Esophagus muscularis mucosa (tissue), 4 donors: ENCODE measurements at regions not wholly inside any gene's neighbourhood (a gene's known extent, or its start where the extent isn't known, plus 50 kb on each side); places are given as distances from the start of the nearest gene placed in this dataset.

Experiments
- DNase-seq: peaks from one replicate; pipeline ENCODE4 v3.0.0-alpha.2; 2017; ENCODE audit errors: extremely low spot score
- H3K27ac ChIP-seq, 4 donors: fragments of 200-600 bp; sonication (generic); replicated peaks in 1 of 4; 1 replicate in 3 of 4; 2 replicates in 1 of 4; pipeline ENCODE4 v1.5.1; 2016 to 2019; ENCODE audit warnings: mild to moderate bottlenecking in 1 of 4
- H3K27me3 ChIP-seq, 4 donors: fragments of 200-600 bp; sonication (generic); one replicate each; pipeline versions ENCODE4 v1.5.1 to v1.6.0; 2016 to 2019
- H3K36me3 ChIP-seq, 4 donors: fragments of 200-600 bp; sonication (generic); one replicate each; pipeline ENCODE4 v1.5.1; 2016 to 2019
- H3K4me1 ChIP-seq, 4 donors: fragments of 200-600 bp; sonication (generic); one replicate each; pipeline ENCODE4 v1.5.1; 2016 to 2019
- H3K4me3 ChIP-seq, 4 donors: fragments of 200-600 bp; sonication (generic); 1 replicate in 2 of 4; 2 replicates in 2 of 4; pipeline ENCODE4 v1.5.1; 2016 to 2019; ENCODE audit warnings: mild to moderate bottlenecking in 4 of 4, moderate library complexity in 1 of 4
- H3K9me3 ChIP-seq, 4 donors: fragments of 200-600 bp; sonication (generic); 1 replicate in 3 of 4; 2 replicates in 1 of 4; pipeline ENCODE4 v1.5.1; 2016 to 2019
- EP300 ChIP-seq: sonication (generic); formaldehyde crosslinking; IDR thresholded peaks from one replicate; pipeline ENCODE4 v1.6.1; 2017; ENCODE audit warnings: antibody characterized with exemption
- POLR2A ChIP-seq: fragments of 450-650 bp; IDR thresholded peaks from one replicate; pipeline ENCODE4 v1.6.1; 2017; ENCODE audit warnings: antibody characterized with exemption, moderate library complexity, mild to moderate bottlenecking, low read depth
- POLR2AphosphoS5 ChIP-seq, 2 donors: sonication (generic); formaldehyde crosslinking; IDR thresholded peaks; one replicate each; pipeline ENCODE4 v1.6.1; 2017; ENCODE audit warnings: antibody characterized with exemption in 2 of 2
- WGBS: methylation state at CpG from one replicate; pipeline ENCODE4 v1.1.5; 2018; 5-methylcytosine and 5-hydroxymethylcytosine counted together
- intact Hi-C: fragments of 100-400 bp; cut with DNase I; formaldehyde crosslinking; loops from one replicate; pipeline ENCODE4 v1.15.1; 2023
- TF ChIP-seq, protein P1 (sequence below), 3 experiments: fragments of 200-600 bp in 2 of 3; fragments of 450-650 bp in 1 of 3; sonication (generic) in 2 of 3; IDR thresholded peaks; one replicate each; pipeline ENCODE4 v1.5.1; 2017 to 2019; ENCODE audit warnings: antibody characterized with exemption in 3 of 3, mild to moderate bottlenecking in 2 of 3, moderate library complexity in 1 of 3

DNA sequence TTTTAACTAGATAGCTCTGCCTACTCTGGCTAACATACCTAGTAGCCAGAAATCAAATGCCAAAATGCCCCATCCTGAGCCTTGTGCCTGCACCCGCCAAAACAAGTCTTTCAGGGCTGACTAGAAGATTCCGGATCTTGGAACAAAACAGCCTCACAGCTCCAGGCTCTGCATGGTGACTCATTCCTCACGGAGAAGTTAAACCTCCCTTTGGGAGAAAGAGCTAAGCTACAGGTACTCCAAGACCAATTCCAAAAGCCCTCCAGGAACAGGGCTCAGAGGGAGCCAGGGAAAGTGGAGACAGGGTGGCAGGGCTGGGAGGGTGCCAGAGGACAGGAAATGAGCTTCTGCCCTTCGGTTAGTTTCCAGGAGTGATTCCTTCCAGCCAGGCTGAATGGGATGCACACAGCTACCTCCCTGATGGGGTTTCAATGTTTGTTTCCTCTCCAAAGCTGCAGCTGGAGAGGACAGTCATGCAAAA lies 295.6 kb downstream of the TNS1 start:
- H3K9me3 ChIP-seq, result no peaks in the 10 kb centered on the region
- H3K36me3 ChIP-seq, result no peaks in the 10 kb centered on the region
- H3K4me3 ChIP-seq, result no peak overlapping the region
- 63% methylated on average over 4 of the region's 4 CpGs for WGBS
- no peaks in the 10 kb centered on the region for H3K27me3 ChIP-seq
- peaks cover 0 to 36% (median 21%) of the 10 kb centered on the region in 4 donors for H3K4me1 ChIP-seq
- peak in 1 of 2 donors; percentile 13 for TF ChIP-seq POLR2AphosphoS5 (IDR thresholded peaks at IDR 0.05)
- no peak for TF ChIP-seq POLR2A
- no peak for DNase-seq
- intact Hi-C loops, result no loop called here
- peak overlapping the region; percentile 13 to 61 (median 45) for H3K27ac ChIP-seq

DNA sequence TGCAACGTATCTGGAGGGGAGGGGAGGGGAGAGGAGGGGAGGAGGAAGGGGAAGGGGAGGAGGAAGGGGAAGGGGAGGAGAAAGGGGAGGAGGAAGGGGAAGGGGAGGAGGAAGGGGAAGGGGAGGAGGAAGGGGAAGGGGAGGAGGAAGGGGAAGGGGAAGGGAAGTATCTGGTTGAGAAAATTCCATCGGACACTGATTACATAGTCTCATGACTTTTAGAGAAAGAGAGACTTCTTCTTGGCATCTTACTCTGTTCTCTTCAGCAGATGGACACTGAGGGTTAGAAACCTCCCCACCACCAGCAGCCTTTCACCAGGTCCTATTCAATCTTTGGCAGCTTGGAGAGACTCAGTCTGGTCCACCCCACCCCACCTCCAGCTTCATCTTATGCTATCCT lies 296.3 kb downstream of the TNS1 start:
- H3K4me1 ChIP-seq, result peaks cover 0 to 36% (median 21%) of the 10 kb centered on the region in 4 donors
- TF ChIP-seq POLR2AphosphoS5 (IDR thresholded peaks at IDR 0.05), result no peak
- TF ChIP-seq, protein P1, sequence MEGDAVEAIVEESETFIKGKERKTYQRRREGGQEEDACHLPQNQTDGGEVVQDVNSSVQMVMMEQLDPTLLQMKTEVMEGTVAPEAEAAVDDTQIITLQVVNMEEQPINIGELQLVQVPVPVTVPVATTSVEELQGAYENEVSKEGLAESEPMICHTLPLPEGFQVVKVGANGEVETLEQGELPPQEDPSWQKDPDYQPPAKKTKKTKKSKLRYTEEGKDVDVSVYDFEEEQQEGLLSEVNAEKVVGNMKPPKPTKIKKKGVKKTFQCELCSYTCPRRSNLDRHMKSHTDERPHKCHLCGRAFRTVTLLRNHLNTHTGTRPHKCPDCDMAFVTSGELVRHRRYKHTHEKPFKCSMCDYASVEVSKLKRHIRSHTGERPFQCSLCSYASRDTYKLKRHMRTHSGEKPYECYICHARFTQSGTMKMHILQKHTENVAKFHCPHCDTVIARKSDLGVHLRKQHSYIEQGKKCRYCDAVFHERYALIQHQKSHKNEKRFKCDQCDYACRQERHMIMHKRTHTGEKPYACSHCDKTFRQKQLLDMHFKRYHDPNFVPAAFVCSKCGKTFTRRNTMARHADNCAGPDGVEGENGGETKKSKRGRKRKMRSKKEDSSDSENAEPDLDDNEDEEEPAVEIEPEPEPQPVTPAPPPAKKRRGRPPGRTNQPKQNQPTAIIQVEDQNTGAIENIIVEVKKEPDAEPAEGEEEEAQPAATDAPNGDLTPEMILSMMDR (IDR thresholded peaks at IDR 0.05), result no peak
- TF ChIP-seq EP300, result no peak
- no peak for TF ChIP-seq POLR2A
- peak overlapping the region; percentile 13 to 61 (median 45) for H3K27ac ChIP-seq
- no peaks in the 10 kb centered on the region for H3K9me3 ChIP-seq
- no peaks in the 10 kb centered on the region for H3K27me3 ChIP-seq
- H3K4me3 ChIP-seq, result no peak overlapping the region
- no peak for DNase-seq
- no peaks in the 10 kb centered on the region for H3K36me3 ChIP-seq
- WGBS, result 72% methylated on average over 2 of the region's 2 CpGs
- intact Hi-C loops, result no loop called here

DNA sequence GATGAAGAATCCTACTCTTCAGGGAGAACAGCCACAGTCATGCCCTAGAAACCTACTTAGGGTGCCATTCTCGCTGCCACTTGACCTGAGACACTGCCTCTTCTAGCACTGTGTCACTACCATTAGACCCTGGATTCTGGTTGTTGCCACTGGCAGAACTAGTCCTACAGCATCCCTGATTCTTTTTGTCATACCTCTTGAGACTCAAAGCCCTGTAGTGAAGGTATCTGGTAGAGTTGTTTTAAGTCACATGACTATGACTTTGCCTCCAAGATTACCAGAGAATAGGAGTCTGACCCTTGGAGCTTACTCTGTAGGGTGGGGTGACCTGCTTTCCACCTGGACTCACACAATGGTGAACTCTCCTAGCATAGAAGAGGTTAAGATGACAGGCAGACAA lies 296.7 kb downstream of the TNS1 start:
- Histone ChIP-seq H3K27ac (peak overlapping the region in 1 of 4 donors; percentile 5), H3K4me1 (peaks cover 0 to 32% (median 17%) of the 10 kb centered on the region in 4 donors), H3K36me3 (no peaks in the 10 kb centered on the region), H3K4me3 (no peak overlapping the region), H3K27me3 (no peaks in the 10 kb centered on the region), H3K9me3 (no peaks in the 10 kb centered on the region)
- intact Hi-C loops, result no loop called here
- no peak for TF ChIP-seq POLR2AphosphoS5 (IDR thresholded peaks at IDR 0.05)
- no peak for TF ChIP-seq POLR2A
- TF ChIP-seq EP300, result no peak
- TF ChIP-seq, protein P1 (IDR thresholded peaks at IDR 0.05), result no peak
- 100% methylated on average over 1 of the region's 1 CpG for WGBS
- no peak for DNase-seq

DNA sequence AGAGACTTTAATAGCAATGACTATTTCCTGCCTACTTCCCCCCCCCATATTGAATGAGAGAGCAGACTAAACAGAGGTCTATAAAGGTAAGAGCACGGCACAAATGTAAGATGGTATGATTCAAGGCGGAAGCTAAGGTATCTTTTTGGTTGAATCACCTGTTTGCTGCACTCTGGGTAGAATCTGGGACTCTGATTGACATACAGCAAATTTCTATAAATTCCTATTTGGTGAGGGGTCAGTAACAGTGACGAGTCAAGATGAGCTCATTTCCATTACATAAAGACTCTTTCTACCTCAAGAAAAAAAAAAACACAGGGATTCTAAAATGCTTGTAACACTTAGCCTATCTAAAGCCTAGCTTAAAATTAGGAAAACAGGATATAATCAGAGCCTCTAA lies 297.3 kb downstream of the TNS1 start:
- TF ChIP-seq, protein P1 (IDR thresholded peaks at IDR 0.05), result no peak
- TF ChIP-seq POLR2A, result no peak
- no peak for TF ChIP-seq POLR2AphosphoS5 (IDR thresholded peaks at IDR 0.05)
- TF ChIP-seq EP300, result no peak
- no peak for DNase-seq
- Histone ChIP-seq H3K36me3 (no peaks in the 10 kb centered on the region), H3K4me1 (peaks cover 0 to 25% (median 14%) of the 10 kb centered on the region in 4 donors), H3K27me3 (no peaks in the 10 kb centered on the region), H3K4me3 (no peak overlapping the region), H3K27ac (peak overlapping the region in 1 of 4 donors; percentile 5), H3K9me3 (no peaks in the 10 kb centered on the region)
- intact Hi-C loops, result no loop called here
- WGBS, result 62% methylated on average over 3 of the region's 3 CpGs

DNA sequence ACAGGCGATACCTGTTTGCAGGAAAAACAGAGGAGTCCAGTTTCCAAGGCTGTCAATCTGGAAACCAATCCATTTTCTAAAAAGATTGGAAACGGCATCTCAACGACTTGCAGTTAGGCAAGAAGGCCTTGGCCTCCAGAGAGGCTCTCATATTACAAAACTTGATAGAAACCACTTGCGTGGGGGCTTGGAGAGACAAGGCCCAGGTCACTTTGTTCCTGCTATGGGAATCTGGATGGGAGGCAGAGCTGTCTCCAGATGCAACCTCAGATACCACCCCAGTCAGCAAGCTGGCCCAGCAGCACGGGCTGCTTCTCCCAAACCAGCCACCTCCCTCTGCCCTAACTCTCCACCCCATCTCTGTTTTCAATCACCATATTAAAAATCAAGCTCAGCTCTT lies 298.8 kb downstream of the TNS1 start:
- no peak for DNase-seq
- Histone ChIP-seq H3K4me3 (no peak overlapping the region), H3K27ac (no peak overlapping the region), H3K36me3 (no peaks in the 10 kb centered on the region), H3K9me3 (no peaks in the 10 kb centered on the region), H3K27me3 (no peaks in the 10 kb centered on the region), H3K4me1 (peaks cover 0 to 23% (median 19%) of the 10 kb centered on the region in 4 donors)
- 91% methylated on average over 5 of the region's 5 CpGs for WGBS
- intact Hi-C loops, result no loop called here
- no peak for TF ChIP-seq POLR2A
- TF ChIP-seq POLR2AphosphoS5 (IDR thresholded peaks at IDR 0.05), result no peak
- TF ChIP-seq EP300, result no peak
- TF ChIP-seq, protein P1 (IDR thresholded peaks at IDR 0.05), result no peak
